ENCODE measurements at regions not wholly inside any gene's neighbourhood (a gene's known extent, or its start where the extent isn't known, plus 50 kb on each side); places are given as distances from the start of the nearest gene placed in this dataset.

GRCh38 chr3:93746-94145 is 102.8 kb upstream of the CHL1 start:
- in situ Hi-C loops (cut with HindIII; ENCODE audit: low pct_unique_long_range_greater_than_20kb, low sequenced_read_pairs), result no loop called here
- no peak for TF ChIP-seq JUND (IDR thresholded peaks at IDR 0.05; ENCODE audit: low read depth)
- DNase-seq (ENCODE audit: low read depth in 1 of 2, low spot score in 1 of 2), result no peak

DNA sequence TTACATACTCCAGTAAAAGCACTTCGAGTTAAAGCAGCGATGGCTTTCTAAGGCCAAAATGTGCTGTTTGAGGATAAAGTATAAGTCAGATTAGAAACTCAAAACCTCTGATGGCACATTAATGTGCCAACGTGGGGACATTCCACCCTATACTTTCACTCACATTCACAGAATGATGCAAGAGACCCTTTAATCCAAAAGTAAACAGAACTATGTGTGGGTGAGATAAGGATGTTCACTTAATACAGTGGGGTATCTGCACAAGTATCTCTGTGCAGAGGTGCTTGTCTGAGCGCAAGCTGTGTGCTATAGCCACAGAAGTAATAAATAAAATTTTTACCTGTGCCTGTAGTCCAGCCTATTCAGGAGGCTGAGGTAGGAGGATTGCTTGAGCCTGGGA is 100.3 kb upstream of the CHL1 start:
- no peak for TF ChIP-seq JUND (IDR thresholded peaks at IDR 0.05; ENCODE audit: low read depth)
- DNase-seq (ENCODE audit: low read depth in 1 of 2, low spot score in 1 of 2), result no peak
- in situ Hi-C loops (cut with HindIII; ENCODE audit: low pct_unique_long_range_greater_than_20kb, low sequenced_read_pairs), result no loop called here

DNA sequence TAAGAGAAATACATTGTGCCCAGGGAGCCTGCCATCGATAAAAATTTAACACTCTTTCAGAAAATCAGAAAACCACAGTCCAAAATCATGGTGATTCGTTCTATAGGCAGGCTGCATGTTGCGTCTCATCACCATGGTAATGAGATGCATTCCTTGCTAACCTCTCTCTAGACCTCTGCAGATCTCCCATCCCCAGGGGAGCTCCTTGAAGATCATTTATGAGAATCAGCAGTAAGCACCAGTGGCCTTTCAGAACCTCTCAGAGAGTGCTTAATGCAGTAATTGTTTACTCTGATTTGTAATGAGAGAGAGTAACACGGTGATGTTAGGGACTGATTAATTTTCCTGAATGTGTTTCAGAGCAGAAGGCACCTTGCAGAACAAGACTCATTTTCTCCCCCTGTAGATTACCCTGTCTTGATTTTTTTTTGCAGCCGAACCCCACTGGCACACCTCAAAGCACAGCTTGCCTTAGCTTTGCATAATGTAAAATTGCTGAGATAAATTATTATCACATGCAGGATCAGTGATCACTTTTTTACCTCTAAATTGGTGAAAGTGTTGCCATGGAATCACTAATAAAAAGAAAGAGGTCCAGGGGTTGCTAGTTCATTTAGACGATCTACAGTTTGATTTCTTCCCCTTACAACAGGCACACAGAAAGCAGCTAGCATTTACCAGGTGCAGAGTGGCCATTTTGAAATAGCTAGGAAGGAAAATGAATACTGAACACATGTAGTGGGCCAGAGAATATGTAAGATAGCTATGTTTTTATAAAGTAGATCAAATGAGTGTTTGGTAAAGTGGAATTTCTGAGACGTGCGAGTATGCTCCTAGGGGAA is 98.9 kb upstream of the CHL1 start:
- no peak for TF ChIP-seq JUND (IDR thresholded peaks at IDR 0.05; ENCODE audit: low read depth)
- no peak for DNase-seq (ENCODE audit: low read depth in 1 of 2, low spot score in 1 of 2)
- in situ Hi-C loops (cut with HindIII; ENCODE audit: low pct_unique_long_range_greater_than_20kb, low sequenced_read_pairs), result no loop called here

DNA sequence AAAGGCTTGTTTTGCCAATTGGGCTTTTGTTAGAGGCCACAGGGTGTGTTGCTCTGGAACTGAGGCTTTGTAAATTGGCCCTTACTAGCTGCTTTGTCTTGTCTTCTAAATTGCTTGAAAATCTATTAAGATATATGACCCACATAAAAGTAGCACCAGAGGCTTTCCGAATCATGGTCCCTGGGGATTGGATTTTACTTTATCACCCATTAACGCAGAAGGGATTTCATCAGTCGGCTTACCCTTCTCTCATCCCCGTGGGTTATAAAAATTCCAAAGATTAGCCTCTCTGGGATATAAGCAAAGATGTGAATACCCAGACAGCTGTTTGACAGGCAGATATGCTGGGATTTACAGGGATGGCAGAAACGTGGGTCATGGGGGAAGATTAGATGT is 98.3 kb upstream of the CHL1 start:
- no peak for TF ChIP-seq JUND (IDR thresholded peaks at IDR 0.05; ENCODE audit: low read depth)
- in situ Hi-C loops (cut with HindIII; ENCODE audit: low pct_unique_long_range_greater_than_20kb, low sequenced_read_pairs), result no loop called here
- no peak for DNase-seq (ENCODE audit: low read depth in 1 of 2, low spot score in 1 of 2)

DNA sequence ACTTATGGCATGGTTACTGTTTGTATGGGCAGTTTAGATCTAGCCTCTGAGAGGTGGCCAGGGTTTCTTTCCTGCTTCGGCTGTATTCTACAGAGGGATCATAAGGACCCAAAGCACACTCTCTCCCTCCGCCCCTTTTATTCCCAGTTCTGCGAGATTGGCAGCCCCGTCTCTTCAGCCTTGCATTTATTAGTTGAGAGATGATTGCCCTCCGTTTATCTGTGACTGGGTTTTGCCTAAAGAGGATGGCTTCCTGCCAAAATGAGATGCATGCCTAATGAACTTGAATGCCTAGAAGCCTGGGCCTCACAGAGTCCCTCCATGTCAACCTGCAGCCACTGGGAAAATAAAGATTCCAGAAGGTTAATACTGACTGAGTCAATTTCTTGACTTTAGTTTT is 97.1 kb upstream of the CHL1 start:
- TF ChIP-seq JUND (IDR thresholded peaks at IDR 0.05; ENCODE audit: low read depth), result no peak
- no peak for DNase-seq (ENCODE audit: low read depth in 1 of 2, low spot score in 1 of 2)
- in situ Hi-C loops (cut with HindIII; ENCODE audit: low pct_unique_long_range_greater_than_20kb, low sequenced_read_pairs), result no loop called here

DNA sequence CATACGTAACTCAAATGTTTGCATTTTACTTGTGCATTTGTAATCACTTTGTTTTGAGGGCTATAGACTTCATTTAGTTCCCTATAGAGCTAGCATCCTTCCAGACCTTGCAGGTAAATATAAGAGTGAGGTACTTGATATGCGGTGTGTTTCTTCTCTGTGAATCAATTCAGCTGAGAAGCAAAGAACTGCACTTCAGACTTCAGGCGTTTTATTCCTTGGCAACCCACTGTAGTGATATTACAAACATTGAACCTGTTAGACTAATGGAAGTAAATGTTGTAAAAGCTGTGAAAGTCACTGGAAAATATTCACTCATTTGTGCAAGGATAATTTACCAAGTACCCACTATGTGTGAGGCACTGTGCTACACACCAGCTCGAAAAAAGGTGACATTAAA is 94.1 kb upstream of the CHL1 start:
- in situ Hi-C loops (cut with HindIII; ENCODE audit: low pct_unique_long_range_greater_than_20kb, low sequenced_read_pairs), result no loop called here
- DNase-seq (ENCODE audit: low read depth in 1 of 2, low spot score in 1 of 2), result no peak
- TF ChIP-seq JUND (IDR thresholded peaks at IDR 0.05; ENCODE audit: low read depth), result no peak

DNA sequence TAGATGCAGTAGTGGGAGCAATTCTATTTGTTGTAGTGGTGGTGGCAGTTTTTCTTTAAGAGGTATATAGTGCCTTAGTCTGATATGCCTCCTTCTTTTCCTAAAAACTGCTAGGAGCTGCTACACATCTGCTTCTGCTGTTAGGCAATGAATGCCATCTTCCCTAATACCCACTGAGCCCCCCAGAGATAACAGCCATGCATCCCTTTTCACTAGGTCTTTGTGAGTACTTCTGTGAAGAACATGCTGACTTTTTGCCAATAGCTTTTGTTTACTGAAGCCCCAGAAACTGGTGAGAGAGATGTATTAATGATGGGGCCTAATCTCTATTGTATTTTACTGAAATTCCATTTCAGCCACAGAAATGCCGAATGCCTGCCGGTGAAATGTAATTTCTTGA is 92.6 kb upstream of the CHL1 start:
- in situ Hi-C loops (cut with HindIII; ENCODE audit: low pct_unique_long_range_greater_than_20kb, low sequenced_read_pairs), result no loop called here
- no peak for DNase-seq (ENCODE audit: low read depth in 1 of 2, low spot score in 1 of 2)

DNA sequence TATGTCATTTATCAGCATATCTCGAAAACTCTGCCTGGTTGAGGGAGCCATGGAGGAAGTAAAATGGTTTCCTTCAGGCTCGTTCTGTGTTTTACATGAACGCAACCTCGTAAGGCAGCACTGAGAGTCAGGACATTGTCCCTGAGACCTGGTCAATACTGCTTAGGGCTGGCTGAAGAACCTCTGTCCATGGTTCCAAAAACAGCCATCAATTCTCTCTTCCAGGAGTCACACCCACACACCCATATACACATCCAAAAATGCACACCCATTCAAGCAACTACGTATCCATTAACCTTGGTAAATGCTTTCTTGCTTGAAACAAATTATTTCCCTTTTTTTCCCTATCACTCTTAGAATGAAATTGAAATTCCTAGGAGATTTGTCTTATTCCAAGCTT is 91.0 kb upstream of the CHL1 start:
- peak in 1 of 2 experiments; percentile 11 for DNase-seq (ENCODE audit: low read depth in 1 of 2, low spot score in 1 of 2)
- no peak for TF ChIP-seq JUND (IDR thresholded peaks at IDR 0.05; ENCODE audit: low read depth)
- in situ Hi-C loops (cut with HindIII; ENCODE audit: low pct_unique_long_range_greater_than_20kb, low sequenced_read_pairs), result no loop called here

More for the DNA sequence above, 92.6 kb upstream of the CHL1 start:
- no peak for TF ChIP-seq JUND (IDR thresholded peaks at IDR 0.05; ENCODE audit: low read depth)

DNA sequence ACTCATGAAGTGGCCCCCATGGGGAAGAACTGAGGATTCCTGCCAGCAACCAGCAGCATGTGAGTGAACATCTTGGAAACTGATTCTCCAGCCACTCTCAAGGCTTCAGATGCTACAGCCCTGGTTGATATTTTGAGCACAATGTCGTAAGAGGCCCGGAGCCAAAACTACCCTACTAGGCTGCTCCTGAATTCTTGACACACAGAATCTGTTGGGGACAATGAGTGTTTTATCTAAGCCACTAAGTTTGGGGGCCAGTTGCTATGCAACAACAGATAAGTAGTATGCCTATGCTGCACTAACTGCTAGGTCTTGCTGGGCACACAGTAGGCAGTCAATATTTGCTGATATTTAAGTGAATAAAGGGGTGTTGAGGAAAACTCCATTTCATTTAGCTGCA is 89.9 kb upstream of the CHL1 start:
- in situ Hi-C loops (cut with HindIII; ENCODE audit: low pct_unique_long_range_greater_than_20kb, low sequenced_read_pairs), result no loop called here
- no peak for TF ChIP-seq JUND (IDR thresholded peaks at IDR 0.05; ENCODE audit: low read depth)
- DNase-seq (ENCODE audit: low read depth in 1 of 2, low spot score in 1 of 2), result no peak

DNA sequence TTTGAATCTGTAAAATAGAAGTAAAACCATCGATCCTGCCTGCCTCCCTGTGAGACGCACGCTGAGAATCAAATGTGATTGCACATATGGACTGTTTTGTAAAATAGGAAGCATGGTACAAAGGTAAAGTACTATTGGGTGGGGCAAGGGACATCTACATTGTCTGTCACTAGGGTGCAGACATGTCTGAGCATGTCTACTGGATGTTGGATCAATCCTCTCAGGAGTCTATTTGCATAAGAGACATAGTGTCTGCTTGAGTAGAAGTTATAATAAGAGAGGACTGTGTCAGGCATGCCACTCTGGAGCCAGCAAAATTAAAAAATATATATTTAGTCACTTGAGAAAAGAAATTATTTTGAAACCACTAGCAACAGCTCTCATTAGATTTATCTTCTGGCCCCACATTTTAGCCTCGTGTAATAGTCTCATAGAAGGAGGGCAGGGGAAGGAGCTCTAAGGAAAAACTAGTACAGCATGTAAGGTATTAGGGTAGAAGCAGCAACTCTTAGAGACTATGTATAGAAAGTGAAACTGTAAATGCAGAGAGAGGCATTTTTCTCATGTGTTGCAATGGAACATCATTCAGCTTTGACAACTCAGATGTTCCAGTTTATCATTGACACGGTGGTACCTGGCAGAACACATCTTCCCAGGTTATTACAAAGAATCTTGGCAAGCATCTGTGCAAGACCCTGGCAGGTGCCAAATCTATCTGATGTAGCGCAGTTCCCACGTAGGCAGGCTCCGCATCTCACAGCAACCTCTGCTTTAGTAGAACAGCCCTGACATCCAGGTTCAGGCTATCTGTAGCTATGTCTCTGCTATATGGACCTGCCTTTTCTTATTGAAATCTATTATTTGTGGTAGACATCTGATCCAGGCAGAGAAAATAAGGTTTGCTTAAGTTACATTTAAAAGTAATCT is 85.2 kb upstream of the CHL1 start:
- in situ Hi-C loops (cut with HindIII; ENCODE audit: low pct_unique_long_range_greater_than_20kb, low sequenced_read_pairs), result no loop called here
- DNase-seq (ENCODE audit: low read depth in 1 of 2, low spot score in 1 of 2), result peak in 1 of 2 experiments; percentile 37
- TF ChIP-seq JUND (IDR thresholded peaks at IDR 0.05; ENCODE audit: low read depth), result no peak

GRCh38 chr3:112773-113172 is 83.8 kb upstream of the CHL1 start:
- TF ChIP-seq JUND (IDR thresholded peaks at IDR 0.05; ENCODE audit: low read depth), result no peak
- no peak for DNase-seq (ENCODE audit: low read depth in 1 of 2, low spot score in 1 of 2)
- in situ Hi-C loops (cut with HindIII; ENCODE audit: low pct_unique_long_range_greater_than_20kb, low sequenced_read_pairs), result no loop called here

DNA sequence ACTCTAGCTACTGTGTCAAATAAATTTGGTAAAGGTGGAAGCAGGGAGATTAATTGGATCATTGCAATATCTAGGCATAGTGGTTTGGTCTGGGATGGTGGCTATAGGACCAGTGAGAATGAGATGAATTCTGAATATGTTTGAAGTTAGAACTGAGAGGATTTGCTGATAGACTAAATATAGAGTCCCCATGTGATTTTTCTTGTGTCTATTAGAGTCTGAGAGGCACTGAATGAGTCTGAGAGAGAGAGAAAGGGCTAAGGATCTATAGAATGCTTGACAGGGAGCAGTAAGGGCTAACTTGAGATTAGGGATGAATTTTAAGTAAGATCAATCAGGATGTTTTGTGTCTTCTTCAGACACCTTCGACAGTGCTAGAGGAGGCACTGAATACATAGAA is 77.9 kb upstream of the CHL1 start:
- no peak for DNase-seq (ENCODE audit: low read depth in 1 of 2, low spot score in 1 of 2)
- in situ Hi-C loops (cut with HindIII; ENCODE audit: low pct_unique_long_range_greater_than_20kb, low sequenced_read_pairs), result no loop called here
- TF ChIP-seq JUND (IDR thresholded peaks at IDR 0.05; ENCODE audit: low read depth), result no peak

GRCh38 chr3:123341-123740 is 73.2 kb upstream of the CHL1 start:
- DNase-seq (ENCODE audit: low read depth in 1 of 2, low spot score in 1 of 2), result no peak
- in situ Hi-C loops (cut with HindIII; ENCODE audit: low pct_unique_long_range_greater_than_20kb, low sequenced_read_pairs), result no loop called here
- TF ChIP-seq JUND (IDR thresholded peaks at IDR 0.05; ENCODE audit: low read depth), result no peak

Data from T47D (cell line).